Fibroblast of lung (primary cell): ENCODE measurements at regions not wholly inside any gene's neighbourhood (a gene's known extent, or its start where the extent isn't known, plus 50 kb on each side); places are given as distances from the start of the nearest gene placed in this dataset.

Source experiments
- EZH2 ChIP-seq: IDR thresholded peaks from 2 replicates; pipeline ENCODE4 v1.5.1; 2012; ENCODE audit warnings: low read length, control low read depth, mild to moderate bottlenecking; ENCODE audit errors: missing control alignments
- TF ChIP-seq, protein P1 (sequence below), 2 donors: IDR thresholded peaks in 1 of 2; conservative IDR thresholded peaks in 1 of 2; 1 replicate in 1 of 2; 2 replicates in 1 of 2; pipeline ENCODE4 v1.5.1; 2011 to 2012; ENCODE audit warnings: low read length in 2 of 2, control low read depth in 1 of 2, inconsistent platforms in 1 of 2, low read depth in 1 of 2, mild to moderate bottlenecking in 1 of 2

DNA sequence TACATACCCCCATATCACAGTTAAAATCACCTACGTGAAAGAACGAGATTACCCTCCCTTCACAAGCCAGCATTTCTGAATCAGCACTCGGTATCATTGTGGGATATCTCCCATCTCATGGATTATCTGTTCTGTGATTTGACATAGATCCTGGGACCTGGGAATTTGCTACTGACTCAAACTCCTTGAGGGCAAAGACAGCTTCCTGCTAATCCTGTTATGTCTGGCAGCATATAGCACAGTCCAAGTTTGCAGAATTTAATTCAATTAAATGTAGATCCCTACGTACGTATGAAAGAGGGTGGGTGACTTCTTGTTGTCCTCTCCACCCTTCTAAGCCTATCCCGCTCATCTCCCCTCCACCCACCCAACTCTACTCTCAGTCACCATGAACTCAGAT lies 476.5 kb downstream of the KLF5 start:
- TF ChIP-seq, protein P1, sequence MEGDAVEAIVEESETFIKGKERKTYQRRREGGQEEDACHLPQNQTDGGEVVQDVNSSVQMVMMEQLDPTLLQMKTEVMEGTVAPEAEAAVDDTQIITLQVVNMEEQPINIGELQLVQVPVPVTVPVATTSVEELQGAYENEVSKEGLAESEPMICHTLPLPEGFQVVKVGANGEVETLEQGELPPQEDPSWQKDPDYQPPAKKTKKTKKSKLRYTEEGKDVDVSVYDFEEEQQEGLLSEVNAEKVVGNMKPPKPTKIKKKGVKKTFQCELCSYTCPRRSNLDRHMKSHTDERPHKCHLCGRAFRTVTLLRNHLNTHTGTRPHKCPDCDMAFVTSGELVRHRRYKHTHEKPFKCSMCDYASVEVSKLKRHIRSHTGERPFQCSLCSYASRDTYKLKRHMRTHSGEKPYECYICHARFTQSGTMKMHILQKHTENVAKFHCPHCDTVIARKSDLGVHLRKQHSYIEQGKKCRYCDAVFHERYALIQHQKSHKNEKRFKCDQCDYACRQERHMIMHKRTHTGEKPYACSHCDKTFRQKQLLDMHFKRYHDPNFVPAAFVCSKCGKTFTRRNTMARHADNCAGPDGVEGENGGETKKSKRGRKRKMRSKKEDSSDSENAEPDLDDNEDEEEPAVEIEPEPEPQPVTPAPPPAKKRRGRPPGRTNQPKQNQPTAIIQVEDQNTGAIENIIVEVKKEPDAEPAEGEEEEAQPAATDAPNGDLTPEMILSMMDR (conservative IDR thresholded peaks at IDR 0.05 in 1 of 2, IDR thresholded peaks at IDR 0.05 in 1 of 2; ENCODE audit: low read depth in 1 of 2, low read length in 2 of 2) = no peak
- no peak for TF ChIP-seq EZH2
